CD14-positive monocyte (primary cell): ENCODE measurements at regions not wholly inside any gene's neighbourhood (a gene's known extent, or its start where the extent isn't known, plus 50 kb on each side); places are given as distances from the start of the nearest gene placed in this dataset.
A peak's percentile ranks its signal among the peaks of the same experiment; 100 is the strongest.

Experiments used
- DNase-seq, 3 donors: peaks; one replicate each; pipeline ENCODE4 v3.0.0-alpha.2; 2011 to 2022
- H2AFZ ChIP-seq: 2 replicates; pipeline ENCODE4 v1.6.0; 2012; ENCODE audit warnings: mild to moderate bottlenecking, low read depth, low read length, inconsistent platforms; ENCODE audit not compliant: insufficient read depth, poor library complexity, severe bottlenecking
- H3K27ac ChIP-seq, 2 donors: 1 replicate in 1 of 2; 2 replicates in 1 of 2; pipeline ENCODE4 v1.5.1; 2012 to 2013; ENCODE audit warnings: low read length in 2 of 2, control low read depth in 1 of 2, inconsistent platforms in 1 of 2, low read depth in 1 of 2, mild to moderate bottlenecking in 1 of 2
- H3K27me3 ChIP-seq, 2 donors: one replicate each; pipeline versions ENCODE4 v1.6.0 to v1.6.1; 2011 to 2013; ENCODE audit warnings: low read length in 2 of 2; ENCODE audit not compliant: control insufficient read depth in 2 of 2, insufficient read depth in 2 of 2
- H3K36me3 ChIP-seq, 2 donors: replicated peaks in 1 of 2; 1 replicate in 1 of 2; 2 replicates in 1 of 2; pipeline versions ENCODE4 v1.5.1 to v1.6.1; 2012 to 2013; ENCODE audit warnings: low read length in 2 of 2, control low read depth in 1 of 2, inconsistent platforms in 1 of 2, mild to moderate bottlenecking in 1 of 2; ENCODE audit not compliant: insufficient read depth in 2 of 2, control insufficient read depth in 1 of 2
- H3K4me1 ChIP-seq, 2 donors: 1 replicate in 1 of 2; 2 replicates in 1 of 2; pipeline versions ENCODE4 v1.5.1 to v1.6.1; 2012 to 2013; ENCODE audit warnings: low read length in 2 of 2, control low read depth in 1 of 2, inconsistent platforms in 1 of 2, mild to moderate bottlenecking in 1 of 2, moderate library complexity in 1 of 2; ENCODE audit not compliant: insufficient read depth in 2 of 2, control insufficient read depth in 1 of 2
- H3K4me2 ChIP-seq: replicated peaks from 2 replicates; pipeline ENCODE3; 2012; ENCODE audit warnings: low read length, moderate library complexity, mild to moderate bottlenecking; ENCODE audit not compliant: poor library complexity, severe bottlenecking; ENCODE audit errors: extremely low read depth
- H3K4me3 ChIP-seq, 3 experiments: fragments of 200-600 bp in 1 of 3; sonication (generic) in 1 of 3; replicated peaks in 1 of 3; 1 replicate in 2 of 3; 2 replicates in 1 of 3; pipeline ENCODE4 v1.5.1; 2011 to 2013; ENCODE audit warnings: low read length in 3 of 3, mild to moderate bottlenecking in 3 of 3, control low read depth in 2 of 3, low read depth in 2 of 3, inconsistent platforms in 1 of 3, moderate library complexity in 1 of 3
- H3K79me2 ChIP-seq: 2 replicates; pipeline ENCODE4 v1.6.0; 2012; ENCODE audit warnings: mild to moderate bottlenecking, control low read depth, inconsistent platforms, low read length, moderate library complexity; ENCODE audit not compliant: insufficient read depth
- H3K9ac ChIP-seq: 2 replicates; pipeline ENCODE4 v1.6.0; 2017; ENCODE audit warnings: low read length, mild to moderate bottlenecking; ENCODE audit not compliant: insufficient read depth, poor library complexity, severe bottlenecking
- H3K9me3 ChIP-seq, 2 donors: replicated peaks in 1 of 2; 1 replicate in 1 of 2; 2 replicates in 1 of 2; pipeline versions ENCODE4 v1.5.1 to v1.6.1; 2012 to 2013; ENCODE audit warnings: low read length in 2 of 2, control low read depth in 1 of 2; ENCODE audit not compliant: control insufficient read depth in 1 of 2, insufficient read depth in 1 of 2
- H4K20me1 ChIP-seq: 2 replicates; pipeline ENCODE4 v1.6.0; 2012; ENCODE audit warnings: mild to moderate bottlenecking, low read length, control low read depth, moderate library complexity; ENCODE audit not compliant: insufficient read depth
- H3K27ac Mint-ChIP-seq, 7 donors: one replicate each; pipeline ENCODE4 v1.8.0; 2020; ENCODE audit warnings: mild to moderate bottlenecking in 7 of 7, mixed read lengths in 7 of 7, moderate library complexity in 6 of 7, inconsistent platforms in 2 of 7
- H3K27me3 Mint-ChIP-seq, 3 donors: one replicate each; pipeline ENCODE4 v1.8.0; 2021 to 2022; ENCODE audit warnings: low read depth in 3 of 3, mild to moderate bottlenecking in 3 of 3, mixed read lengths in 3 of 3, moderate library complexity in 3 of 3, inconsistent platforms in 1 of 3
- H3K36me3 Mint-ChIP-seq, 2 donors: one replicate each; pipeline ENCODE4 v1.8.0; 2020; ENCODE audit warnings: mixed read lengths in 2 of 2, inconsistent platforms in 1 of 2, mild to moderate bottlenecking in 1 of 2
- H3K4me1 Mint-ChIP-seq: one replicate; pipeline ENCODE4 v1.8.0; 2020; ENCODE audit warnings: mild to moderate bottlenecking, mixed read lengths
- H3K4me3 Mint-ChIP-seq, 2 donors: one replicate each; pipeline ENCODE4 v1.8.0; 2020; ENCODE audit warnings: mild to moderate bottlenecking in 2 of 2, mixed read lengths in 2 of 2, moderate library complexity in 1 of 2
- H3K9me3 Mint-ChIP-seq, 7 donors: one replicate each; pipeline ENCODE4 v1.8.0; 2020 to 2022; ENCODE audit warnings: mixed read lengths in 7 of 7, mild to moderate bottlenecking in 6 of 7, moderate library complexity in 6 of 7, inconsistent platforms in 2 of 7
- CTCF ChIP-seq: fragments of 200-600 bp; IDR thresholded peaks from one replicate; pipeline ENCODE4 v1.8.0; 2022; ENCODE audit warnings: antibody characterized with exemption, mild to moderate bottlenecking
- WGBS: methylation state at CpG from one replicate; pipeline ENCODE4 v1.1.5; 2013; ENCODE audit warnings: missing lambda C conversion rate; ENCODE audit not compliant: insufficient coverage; 5-methylcytosine and 5-hydroxymethylcytosine counted together
- intact Hi-C, 2 donors: fragments of 100-400 bp; cut with micrococcal nuclease; formaldehyde crosslinking; loops; one replicate each; pipeline versions ENCODE4 v1.15.0 to v1.15.1; 2023

DNA sequence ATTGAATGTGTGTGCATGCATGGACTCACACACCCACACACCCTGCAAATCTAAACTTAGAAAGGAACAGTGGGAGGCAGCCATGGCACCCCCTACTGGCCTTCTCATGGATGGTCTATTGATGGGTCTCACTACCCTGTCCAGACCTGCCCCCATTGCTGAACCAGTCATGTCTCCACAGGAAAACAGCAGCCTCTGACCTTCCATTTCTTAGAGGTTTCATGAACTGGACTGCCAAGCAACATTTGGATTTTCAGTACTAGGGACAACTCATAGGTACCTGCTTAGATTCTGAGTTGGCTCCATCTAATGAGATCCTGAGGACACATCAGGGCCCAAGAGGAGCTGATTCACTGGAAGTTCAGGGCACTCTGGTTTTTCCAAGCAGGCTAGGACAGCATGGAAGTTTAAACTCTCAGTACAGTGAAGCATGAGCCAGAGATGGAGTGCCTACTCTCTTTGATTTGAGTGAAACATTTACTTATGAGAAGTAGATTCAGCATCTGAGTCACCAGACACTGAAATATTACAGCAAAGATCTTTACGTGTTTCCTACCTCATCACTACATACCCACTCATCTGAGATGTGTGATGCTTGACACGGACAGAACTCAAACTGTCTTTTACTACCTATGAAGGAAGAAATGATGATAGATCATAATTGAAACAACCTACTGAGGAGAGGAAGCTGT, 98.9 kb upstream of the PLEKHG7 start:
- Histone ChIP-seq H3K27ac (peak overlapping the region in 1 of 2 donors; percentile 37), H3K4me1 (peaks cover 0 to 6% of the 10 kb centered on the region in 2 donors), H3K36me3 (no peaks in the 10 kb centered on the region), H4K20me1 (no peaks in the 10 kb centered on the region), H3K4me2 (no peak overlapping the region), H3K9me3 (peaks cover 9 to 16% of the 10 kb centered on the region in 2 donors), H3K79me2 (no peaks in the 10 kb centered on the region), H2AFZ (no peak overlapping the region), H3K9ac (no peak overlapping the region), H3K4me3 (no peak overlapping the region), H3K27me3 (no peaks in the 10 kb centered on the region)
- peak overlapping the region; percentile 7 to 86 (median 58) for H3K27ac Mint-ChIP-seq
- intact Hi-C loops: no loop called here
- peaks cover 25% of the 10 kb centered on the region for H3K4me1 Mint-ChIP-seq
- H3K27me3 Mint-ChIP-seq: peaks cover 0 to 3% (median 0%) of the 10 kb centered on the region in 3 donors
- TF ChIP-seq CTCF: no peak
- H3K4me3 Mint-ChIP-seq: no peak overlapping the region
- peaks cover 19 to 28% (median 24%) of the 10 kb centered on the region in 7 donors for H3K9me3 Mint-ChIP-seq
- WGBS: no CpG with 5 or more reads among the region's 2 CpGs
- peak; percentile 38 to 72 (median 62) for DNase-seq
- peaks cover 0 to 1% of the 10 kb centered on the region in 2 donors for H3K36me3 Mint-ChIP-seq

GRCh38 chr12:92602930-92603623, 99.7 kb upstream of the PLEKHG7 start:
- intact Hi-C loops: no loop called here
- Mint-ChIP-seq H3K27ac (peak overlapping the region in 5 of 7 donors; percentile 9 to 63 (median 33)), H3K9me3 (peaks cover 19 to 31% (median 24%) of the 10 kb centered on the region in 7 donors), H3K4me3 (no peak overlapping the region), H3K27me3 (peaks cover 0 to 3% (median 0%) of the 10 kb centered on the region in 3 donors), H3K36me3 (peaks cover 0 to 1% of the 10 kb centered on the region in 2 donors), H3K4me1 (peaks cover 22% of the 10 kb centered on the region)
- Histone ChIP-seq H3K4me2 (no peak overlapping the region), H3K9me3 (peaks cover 11 to 16% of the 10 kb centered on the region in 2 donors), H2AFZ (no peak overlapping the region), H3K36me3 (no peaks in the 10 kb centered on the region), H4K20me1 (no peaks in the 10 kb centered on the region), H3K4me1 (peaks cover 0 to under 1% of the 10 kb centered on the region in 2 donors), H3K79me2 (no peaks in the 10 kb centered on the region), H3K9ac (no peak overlapping the region), H3K27me3 (no peaks in the 10 kb centered on the region), H3K27ac (no peak overlapping the region), H3K4me3 (no peak overlapping the region)
- WGBS: no CpG with 5 or more reads among the region's 2 CpGs
- no peak for TF ChIP-seq CTCF
- DNase-seq: no peak
